ENCODE measurements at regions not wholly inside any gene's neighbourhood (a gene's known extent, or its start where the extent isn't known, plus 50 kb on each side); places are given as distances from the start of the nearest gene placed in this dataset.

GRCh38 chr4:165760182-165760581, 112.9 kb upstream of the TLL1 start:
- no peaks in the 10 kb centered on the region for H3K27me3 ChIP-seq
- Mint-ChIP-seq H3K4me3 (no peak overlapping the region), H3K27me3 (ENCODE audit: insufficient read depth, low read depth) (no peaks in the 10 kb centered on the region), H3K36me3 (no peaks in the 10 kb centered on the region), H3K27ac (no peak overlapping the region), H3K4me1 (peaks cover 16% of the 10 kb centered on the region), H3K9me3 (no peaks in the 10 kb centered on the region)
- no peak for DNase-seq (ENCODE audit: low spot score)
- TF ChIP-seq EZH2phosphoT487 (IDR thresholded peaks at IDR 0.05) (no peak), EZH2 (IDR thresholded peaks at IDR 0.05) (no peak), CTCF (IDR thresholded peaks at IDR 0.05) (no peak)
- H3K9me3 ChIP-seq (ENCODE audit: low read depth), result no peaks in the 10 kb centered on the region
- H3K79me2 ChIP-seq (ENCODE audit: low read depth), result no peaks in the 10 kb centered on the region
- no peaks in the 10 kb centered on the region for H3K36me3 ChIP-seq
- no peak overlapping the region for H3K9ac ChIP-seq
- H2AFZ ChIP-seq (replicated peaks), result peak overlapping the region; percentile 69
- H3F3A ChIP-seq (ENCODE audit: low read depth), result no peaks in the 10 kb centered on the region
- H3K4me2 ChIP-seq, result no peak overlapping the region
- H3K4me1 ChIP-seq, result peaks cover 12% of the 10 kb centered on the region
- H3K4me3 ChIP-seq, result no peak overlapping the region
- H4K20me1 ChIP-seq (ENCODE audit: low read depth), result no peaks in the 10 kb centered on the region
- H3K27ac ChIP-seq, result no peak overlapping the region

- Mint-ChIP-seq H3K4me3 (no peak overlapping the region), H3K9me3 (no peaks in the 10 kb centered on the region), H3K27me3 (ENCODE audit: insufficient read depth, low read depth) (no peaks in the 10 kb centered on the region), H3K27ac (no peak overlapping the region), H3K4me1 (peaks cover 13% of the 10 kb centered on the region), H3K36me3 (no peaks in the 10 kb centered on the region)
- H3K9me3 ChIP-seq (ENCODE audit: low read depth), result no peaks in the 10 kb centered on the region
- DNase-seq (ENCODE audit: low spot score), result no peak
- no peaks in the 10 kb centered on the region for H3K36me3 ChIP-seq
- no peak overlapping the region for H2AFZ ChIP-seq (replicated peaks)
- no peaks in the 10 kb centered on the region for H3K79me2 ChIP-seq (ENCODE audit: low read depth)
- H3K4me1 ChIP-seq, result peaks cover 9% of the 10 kb centered on the region
- H3K27ac ChIP-seq, result no peak overlapping the region
- no peak overlapping the region for H3K9ac ChIP-seq
- no peaks in the 10 kb centered on the region for H3K27me3 ChIP-seq
- no peaks in the 10 kb centered on the region for H4K20me1 ChIP-seq (ENCODE audit: low read depth)
- no peaks in the 10 kb centered on the region for H3F3A ChIP-seq (ENCODE audit: low read depth)
- H3K4me2 ChIP-seq, result no peak overlapping the region
- TF ChIP-seq CTCF (IDR thresholded peaks at IDR 0.05), result no peak
- TF ChIP-seq EZH2phosphoT487 (IDR thresholded peaks at IDR 0.05), result no peak
- no peak for TF ChIP-seq EZH2 (IDR thresholded peaks at IDR 0.05)
- H3K4me3 ChIP-seq, result no peak overlapping the region
These were observed 111.1 kb upstream of the TLL1 start for GRCh38 chr4:165761963-165762362.

GRCh38 chr4:165763640-165764039, 109.4 kb upstream of the TLL1 start:
- Histone ChIP-seq H3K4me3 (no peak overlapping the region), H2AFZ (replicated peaks) (no peak overlapping the region)
- no peaks in the 10 kb centered on the region for H3K36me3 Mint-ChIP-seq

More at GRCh38 chr4:165763640-165764039, 109.4 kb upstream of the TLL1 start:
- Histone ChIP-seq H3K27ac (no peak overlapping the region), H3K27me3 (no peaks in the 10 kb centered on the region), H3K79me2 (ENCODE audit: low read depth) (no peaks in the 10 kb centered on the region), H3F3A (ENCODE audit: low read depth) (no peaks in the 10 kb centered on the region), H4K20me1 (ENCODE audit: low read depth) (no peaks in the 10 kb centered on the region), H3K9me3 (ENCODE audit: low read depth) (no peaks in the 10 kb centered on the region), H3K4me2 (no peak overlapping the region), H3K9ac (no peak overlapping the region), H3K4me1 (no peaks in the 10 kb centered on the region), H3K36me3 (no peaks in the 10 kb centered on the region)
- DNase-seq (ENCODE audit: low spot score), result no peak
- TF ChIP-seq CTCF (IDR thresholded peaks at IDR 0.05) (no peak), EZH2phosphoT487 (IDR thresholded peaks at IDR 0.05) (no peak)
- H3K4me1 Mint-ChIP-seq, result no peaks in the 10 kb centered on the region
- H3K9me3 Mint-ChIP-seq, result no peaks in the 10 kb centered on the region
- H3K27ac Mint-ChIP-seq, result no peak overlapping the region
- H3K4me3 Mint-ChIP-seq, result no peak overlapping the region
- no peaks in the 10 kb centered on the region for H3K27me3 Mint-ChIP-seq (ENCODE audit: insufficient read depth, low read depth)
